Dedifferentiated amniotic fluid mesenchymal stem cell (primary cell): ENCODE measurements at regions not wholly inside any gene's neighbourhood (a gene's known extent, or its start where the extent isn't known, plus 50 kb on each side); places are given as distances from the start of the nearest gene placed in this dataset.
A peak's percentile ranks its signal among the peaks of the same experiment; 100 is the strongest.

Experiments used
- DNase-seq: peaks from one replicate; pipeline ENCODE4 v3.0.0-alpha.2; 2016; ENCODE audit errors: extremely low spot score

DNA sequence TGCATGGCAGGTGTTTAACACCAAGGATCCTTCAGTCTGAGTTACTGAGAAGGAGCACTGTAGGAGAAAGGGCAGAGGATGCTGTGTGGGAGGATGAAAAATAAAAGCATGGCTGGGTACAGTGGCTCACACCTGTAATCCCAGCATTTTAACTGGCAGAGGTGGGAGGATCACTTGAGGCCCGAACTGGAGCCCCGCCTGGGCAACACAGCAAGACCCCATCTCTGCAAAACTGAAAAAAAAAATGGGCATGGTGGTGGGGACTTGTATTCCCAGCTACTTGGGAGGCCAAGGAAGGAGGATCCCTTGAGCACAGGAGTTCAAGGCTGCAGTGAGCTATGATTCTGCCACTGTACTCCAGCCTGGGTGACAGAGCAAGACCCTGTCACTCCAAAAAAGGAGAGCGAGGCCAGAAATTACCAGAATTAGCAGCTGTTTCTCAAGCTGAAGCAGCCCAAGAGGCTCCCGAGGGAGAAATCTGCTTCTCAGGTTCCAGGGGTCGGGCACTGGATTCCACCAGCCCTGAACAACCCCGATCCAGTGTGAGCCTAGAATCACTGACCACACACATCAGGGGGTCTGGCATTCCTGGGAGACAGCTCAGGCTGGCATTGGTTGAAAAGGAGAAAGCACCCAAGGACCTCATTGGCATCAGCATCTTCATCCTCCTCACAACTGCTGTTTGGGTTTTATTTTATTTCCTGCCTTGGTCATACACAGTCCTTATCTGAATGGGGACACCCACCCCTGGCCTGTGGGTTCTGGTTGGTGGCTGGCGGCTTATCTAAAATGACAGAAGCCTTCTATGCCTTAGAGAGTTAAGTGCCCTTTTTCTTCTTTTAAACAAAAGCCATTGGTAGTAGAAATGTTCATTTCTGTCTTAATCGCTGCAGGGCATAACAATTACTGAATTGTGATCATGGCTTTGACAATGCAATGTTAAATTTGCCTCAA is 66.3 kb upstream of the TRIM2 start:
- DNase-seq: no peak

DNA sequence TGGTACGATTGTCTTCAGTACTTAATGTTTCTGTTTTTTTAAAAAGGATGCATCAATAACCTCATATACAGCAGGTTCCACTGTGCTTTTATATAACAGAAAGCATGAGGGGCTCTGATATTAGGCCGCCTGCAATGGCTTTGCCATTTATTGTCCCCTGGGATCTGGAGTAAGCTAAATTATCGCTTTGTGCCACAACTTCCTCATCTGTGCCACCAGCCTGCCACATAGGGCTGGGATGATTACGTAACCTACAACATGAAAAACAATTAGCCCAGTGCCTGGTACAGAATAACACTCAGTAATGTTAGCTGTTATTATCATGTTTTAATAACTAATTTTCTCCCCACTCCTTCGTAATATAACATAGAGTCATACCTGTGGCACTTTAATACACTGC is 65.5 kb upstream of the TRIM2 start:
- DNase-seq: no peak

DNA sequence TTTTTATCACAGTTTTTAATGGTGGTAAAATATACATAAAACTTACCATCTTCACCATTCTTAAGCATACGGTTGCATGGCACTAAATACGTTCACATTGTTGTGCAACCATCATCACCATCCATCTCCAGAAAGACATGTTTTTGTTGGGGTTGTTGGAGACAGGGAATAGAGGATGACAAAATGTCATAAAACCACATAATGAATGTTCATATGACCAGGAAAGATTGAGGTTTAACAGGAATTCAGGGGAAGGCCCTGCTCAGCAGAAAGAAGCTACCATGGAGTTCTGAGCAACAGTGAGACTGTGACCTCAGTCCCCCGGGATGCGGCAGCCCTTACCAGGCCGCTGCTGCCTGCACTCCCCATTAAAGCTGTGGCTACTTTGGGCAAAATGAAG is 63.9 kb upstream of the TRIM2 start:
- DNase-seq: no peak

DNA sequence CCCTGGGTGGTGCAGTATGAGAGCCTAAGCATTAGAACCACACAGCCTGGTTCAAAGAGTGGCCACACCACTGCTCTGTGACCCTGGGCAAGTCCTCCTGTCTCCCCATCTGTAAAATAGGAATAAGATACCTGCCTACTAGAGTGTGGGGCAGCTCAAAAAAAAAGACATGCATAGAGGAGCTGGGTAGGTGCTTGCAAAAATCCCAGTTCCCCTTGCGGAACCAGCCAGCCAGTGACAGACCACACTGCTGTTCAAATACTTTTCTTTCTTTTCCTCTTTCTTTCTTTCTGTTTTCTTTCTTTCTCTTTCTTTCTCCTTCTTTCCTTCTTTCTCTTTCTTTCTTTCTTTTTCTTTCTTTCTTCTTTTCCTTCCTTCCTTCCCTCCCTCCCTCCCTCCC is 63.0 kb upstream of the TRIM2 start:
- DNase-seq: no peak

DNA sequence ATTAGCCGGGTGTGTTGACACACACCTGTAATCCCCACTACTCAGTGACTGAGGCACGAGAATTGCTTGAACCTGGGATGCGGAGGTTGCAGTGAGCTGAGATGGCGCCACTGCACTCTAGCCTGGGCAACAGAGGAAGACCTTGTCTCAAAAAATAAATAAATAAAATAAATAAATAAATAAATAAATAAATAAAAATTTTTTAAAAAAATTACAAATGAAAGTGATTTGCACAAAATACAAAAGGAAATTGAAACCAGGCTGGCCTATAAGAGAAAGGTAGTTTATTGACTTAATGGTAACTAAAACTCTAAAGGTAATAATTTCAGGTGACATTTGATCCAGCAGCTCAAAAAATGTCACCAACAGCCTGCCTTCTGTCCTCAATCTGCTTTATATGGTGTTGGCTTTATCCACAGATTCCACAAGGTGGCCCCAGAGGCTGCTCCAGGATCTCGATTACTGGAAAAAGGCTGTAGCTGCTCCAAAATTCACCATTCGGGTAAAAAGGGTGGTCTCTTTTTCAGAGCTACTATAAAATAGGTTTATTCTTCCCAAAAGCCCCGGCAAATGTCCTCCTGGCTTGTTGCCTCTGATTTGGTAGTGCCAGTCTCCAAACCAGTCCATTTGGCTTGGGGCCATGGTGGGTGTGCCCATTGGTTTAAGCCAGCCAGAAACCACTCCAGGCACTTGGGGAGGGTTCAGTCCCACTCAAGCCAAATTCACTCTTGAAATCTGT is 61.4 kb upstream of the TRIM2 start:
- peak; percentile 87 for DNase-seq

DNA sequence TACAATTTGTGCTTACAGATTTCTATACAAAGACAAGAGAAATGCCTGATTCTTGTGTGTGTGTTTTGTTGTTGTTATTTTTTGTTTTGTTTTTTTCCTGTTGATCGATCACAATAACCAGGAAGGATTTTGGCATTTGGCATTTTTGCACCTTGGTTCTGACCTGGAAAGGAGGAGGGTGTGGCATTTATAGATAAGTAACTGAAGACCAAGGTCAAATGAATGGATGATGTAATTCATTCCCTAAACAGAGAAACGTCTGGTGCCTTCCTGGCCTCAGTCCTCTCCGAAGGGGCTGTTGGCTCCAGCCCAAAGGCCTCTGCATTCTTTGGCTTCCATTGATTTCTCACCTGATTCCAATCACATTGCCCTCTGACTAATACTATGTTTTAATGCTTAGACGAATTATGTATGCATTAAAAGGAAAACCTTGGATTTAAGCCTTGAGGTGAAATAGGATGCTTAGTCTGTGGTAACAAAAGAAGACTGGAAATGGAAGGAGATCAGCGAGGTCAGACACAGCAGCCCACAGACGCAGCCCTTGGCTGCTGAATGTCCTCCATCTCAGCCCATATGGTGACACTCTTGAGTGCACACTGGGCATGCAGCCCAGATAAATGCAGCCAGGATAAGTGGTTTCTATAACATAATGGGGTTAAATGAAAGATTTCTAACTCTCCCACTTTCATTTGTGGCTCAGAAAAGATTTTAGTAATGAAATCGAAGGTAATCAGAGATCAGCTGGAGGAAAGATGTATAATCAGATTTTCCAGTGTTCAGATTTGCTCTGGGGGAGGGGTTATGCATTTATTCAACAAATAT is 60.5 kb upstream of the TRIM2 start:
- peak; percentile 54 for DNase-seq

DNA sequence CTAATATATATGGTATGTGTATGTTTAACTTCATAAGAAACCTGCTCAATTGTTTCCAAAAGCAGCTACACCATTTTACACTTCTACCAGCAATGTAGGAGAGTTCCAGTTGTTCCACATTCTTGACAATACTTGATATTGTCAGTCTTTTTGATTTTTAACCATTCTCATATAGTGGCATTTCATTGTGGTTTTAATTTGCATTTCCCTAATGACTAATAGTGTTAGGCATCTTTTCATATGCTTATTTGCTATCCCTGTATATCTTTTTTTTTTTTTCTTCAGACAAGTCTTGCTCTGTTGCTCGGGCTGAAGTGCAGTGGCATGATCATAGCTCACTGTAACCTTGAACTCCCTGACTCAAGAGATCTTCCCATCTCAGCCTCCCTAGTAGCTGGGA is 58.2 kb upstream of the TRIM2 start:
- DNase-seq: no peak

DNA sequence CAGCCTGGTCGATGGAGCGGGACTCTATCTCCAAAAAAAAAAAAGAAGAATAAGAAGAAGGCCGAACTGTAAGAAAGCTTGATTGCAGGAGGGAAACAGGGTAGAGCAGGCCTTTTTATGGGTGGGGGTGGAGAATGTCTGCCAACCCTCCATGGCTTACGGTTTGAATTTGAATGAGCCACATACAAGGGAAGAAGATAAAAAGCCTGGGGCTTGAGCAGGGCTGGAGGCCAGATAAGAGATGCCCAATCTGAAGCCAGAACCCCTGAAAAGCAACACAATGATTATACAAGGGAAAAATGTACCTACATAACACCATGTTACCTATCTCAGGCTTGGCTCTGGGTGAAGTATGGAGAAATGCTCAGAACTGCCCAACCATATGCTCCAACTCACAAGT is 57.3 kb upstream of the TRIM2 start:
- DNase-seq: no peak

DNA sequence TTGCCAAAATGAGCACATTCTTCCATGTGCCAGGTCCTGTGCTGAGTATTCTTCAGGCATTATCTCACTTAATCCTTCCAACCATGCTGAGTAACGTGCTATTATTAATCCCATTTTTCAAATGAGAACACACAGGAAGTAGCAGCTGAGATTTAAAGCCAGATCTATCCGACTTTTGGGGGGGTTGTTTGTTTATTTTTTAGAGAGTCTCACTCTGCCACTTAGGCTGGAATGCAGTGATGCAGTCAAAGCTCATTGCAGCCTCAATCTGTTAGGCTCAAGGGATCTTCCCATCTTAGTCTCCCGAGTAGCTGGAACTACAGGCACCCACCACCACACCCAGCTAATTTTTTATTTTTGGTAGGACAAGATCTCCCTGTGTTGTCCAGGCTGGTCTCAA is 55.5 kb upstream of the TRIM2 start:
- no peak for DNase-seq

DNA sequence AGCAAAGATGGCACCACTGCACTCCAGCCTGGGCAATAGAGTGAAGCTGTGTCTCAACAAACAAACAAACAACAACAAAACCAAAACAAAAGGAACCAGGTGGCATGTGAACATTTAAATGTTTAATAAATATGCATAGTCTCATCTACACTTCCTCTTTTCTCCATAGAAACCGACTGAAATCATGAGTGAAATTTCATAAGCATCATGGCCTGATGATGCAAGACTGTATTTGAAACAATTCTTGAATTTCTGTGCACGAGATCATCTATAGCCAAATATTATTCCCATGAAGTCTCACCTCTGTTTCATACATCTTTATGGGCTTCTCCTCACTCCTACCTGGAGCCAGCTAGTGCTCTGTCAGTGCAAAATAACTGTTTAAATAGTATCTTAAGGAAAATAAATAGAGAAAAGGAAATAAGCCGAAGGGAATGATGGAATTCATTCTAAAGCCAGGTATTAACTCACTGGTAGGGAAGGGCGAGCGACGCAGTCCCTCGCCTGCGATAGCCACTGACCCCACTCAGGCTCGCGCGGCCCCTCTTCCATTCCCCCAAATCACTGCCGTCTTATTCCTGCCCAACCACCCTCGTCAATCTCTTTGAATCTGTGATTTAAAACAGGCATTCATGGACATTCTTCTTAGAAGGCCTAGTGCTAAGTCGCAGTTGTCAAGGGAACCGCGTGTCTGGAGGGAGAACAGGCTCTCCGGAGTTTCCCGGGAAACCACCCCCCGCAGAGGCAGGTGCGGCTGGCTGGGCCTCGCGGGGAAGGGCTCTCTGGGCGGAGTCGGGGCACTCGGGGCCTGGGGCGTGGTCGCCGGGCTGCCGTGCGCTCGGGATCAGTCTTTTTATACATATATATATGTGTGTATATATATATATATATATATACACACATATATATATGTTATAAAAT is 52.4 kb upstream of the TRIM2 start:
- no peak for DNase-seq

DNA sequence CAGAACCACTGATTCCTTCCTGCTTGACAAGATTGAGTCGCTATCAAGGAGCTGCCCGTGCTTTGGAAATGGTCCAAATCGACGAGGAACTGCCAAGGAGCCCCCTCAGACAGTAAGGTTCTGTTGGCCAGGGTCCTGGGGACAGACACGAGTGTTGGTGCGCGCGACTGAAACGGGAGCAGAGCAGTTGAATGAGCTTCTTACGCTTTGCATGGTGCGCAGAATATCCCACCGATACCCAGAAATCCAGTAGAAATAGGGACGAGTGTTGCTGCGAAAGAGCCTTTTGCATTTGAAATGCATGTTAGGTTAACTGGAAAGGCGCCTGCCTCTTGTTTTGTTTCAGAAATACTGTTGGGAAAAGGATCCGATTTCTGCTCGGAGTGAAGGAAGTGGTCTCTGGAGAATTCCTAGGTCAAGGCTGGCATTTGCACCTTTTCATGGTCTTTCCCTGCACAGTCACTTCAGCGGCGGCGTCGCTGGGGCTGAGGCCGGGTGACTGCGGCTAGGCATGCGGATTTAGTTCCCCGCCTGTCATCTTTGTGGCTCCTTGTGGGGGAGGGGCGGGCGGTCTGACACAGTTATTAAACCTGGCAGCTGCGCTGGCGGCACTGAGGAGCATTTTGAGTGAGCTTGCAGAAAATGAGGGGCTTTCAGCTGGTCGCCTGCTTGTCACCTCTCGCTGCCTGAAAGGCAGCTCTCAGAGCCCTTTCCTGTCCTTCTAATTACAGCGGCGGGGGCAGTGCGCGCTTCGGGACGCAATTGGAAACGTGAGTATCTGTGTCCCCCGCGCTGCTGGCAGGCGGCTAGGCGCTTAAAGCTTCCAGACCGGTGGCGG is 51.5 kb upstream of the TRIM2 start:
- DNase-seq: no peak

DNA sequence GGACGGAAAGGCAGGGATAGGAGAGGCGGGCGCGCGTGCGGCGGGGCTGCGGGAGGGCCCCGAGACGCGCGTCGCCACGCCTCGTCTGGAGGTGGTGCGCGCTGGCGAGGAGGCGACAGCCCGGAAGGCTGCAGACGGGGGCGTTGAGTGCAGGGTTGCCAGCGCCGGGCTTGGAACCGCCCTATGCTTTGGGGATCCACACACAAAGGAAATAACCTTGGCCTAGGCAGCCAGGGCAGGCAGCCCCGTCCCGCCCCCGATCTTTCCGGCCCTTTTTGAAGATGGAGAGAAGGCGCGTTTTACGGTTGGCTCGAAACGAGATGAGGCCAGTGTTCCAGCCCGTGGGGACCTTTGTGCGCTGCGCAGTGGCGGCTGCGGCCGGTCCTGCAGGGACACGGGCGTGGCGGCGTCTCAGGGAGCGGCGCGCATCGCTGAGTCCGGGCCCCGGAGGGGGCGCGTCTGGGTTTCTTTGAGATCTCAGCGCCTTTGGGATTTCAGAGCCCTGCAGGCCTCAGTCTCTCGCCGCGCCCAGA is 50.8 kb upstream of the TRIM2 start:
- peak; percentile 39 for DNase-seq

DNA sequence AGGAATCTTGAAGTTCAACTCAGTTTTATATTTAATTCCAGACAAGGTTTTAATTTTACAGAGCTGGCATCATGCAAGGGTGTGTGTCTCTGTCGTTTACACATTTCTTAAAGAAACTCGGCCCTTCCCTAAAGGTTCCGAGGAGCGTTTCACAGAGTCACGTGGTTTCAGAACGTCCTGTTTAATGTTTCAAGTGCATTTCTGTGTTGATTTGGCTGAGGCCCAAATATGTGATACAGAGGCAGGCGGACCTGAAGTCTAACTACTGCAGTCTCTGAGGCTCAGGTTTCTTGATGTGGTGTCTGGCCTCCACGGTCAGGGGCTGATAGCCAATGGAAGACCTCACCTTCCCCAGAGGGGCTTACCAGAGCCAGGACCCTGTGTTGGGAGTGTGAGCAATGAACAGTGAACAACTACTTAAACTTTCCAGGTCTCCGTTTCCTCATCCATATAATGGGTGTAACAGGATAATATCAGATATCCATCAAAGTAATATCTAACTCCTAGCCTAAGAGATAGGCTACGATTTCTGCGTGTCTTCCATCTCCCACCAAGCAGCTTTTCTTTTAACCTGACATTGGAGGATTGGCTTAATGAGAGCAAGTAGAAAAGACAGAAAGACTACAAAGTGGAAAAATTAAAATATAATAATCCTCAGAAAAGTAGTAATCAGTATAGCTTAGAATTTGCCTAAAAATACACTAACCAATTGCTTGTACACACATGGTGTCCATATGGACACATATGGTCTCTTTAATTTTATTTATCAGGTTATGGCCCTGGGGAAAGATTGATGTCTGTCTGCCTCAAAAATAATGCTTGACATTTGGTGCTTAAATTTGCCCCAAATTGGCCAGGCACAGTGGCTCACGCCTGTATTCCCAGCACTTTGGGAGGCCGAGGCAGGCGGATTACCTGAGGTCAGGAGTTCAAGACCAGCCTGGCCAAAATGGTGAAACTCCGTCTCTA is 50.0 kb upstream of the TRIM2 start:
- peak; percentile 63 for DNase-seq
